Neuronal stem cell (in vitro differentiated cells): ENCODE measurements at regions not wholly inside any gene's neighbourhood (a gene's known extent, or its start where the extent isn't known, plus 50 kb on each side); places are given as distances from the start of the nearest gene placed in this dataset.
A peak's percentile ranks its signal among the peaks of the same experiment; 100 is the strongest.

ENCODE experiments used
- DNase-seq: peaks from one replicate; pipeline ENCODE4 v3.0.0-alpha.2; 2013; ENCODE audit warnings: low spot score
- H2AFZ ChIP-seq: one replicate; pipeline ENCODE4 v1.6.1; 2013; ENCODE audit warnings: mild to moderate bottlenecking, low read length, inconsistent platforms
- H2AK5ac ChIP-seq: 2 replicates; pipeline ENCODE4 v1.6.1; 2013; ENCODE audit warnings: low read depth, mild to moderate bottlenecking, inconsistent platforms, low read length, moderate library complexity, mixed read lengths
- H2BK120ac ChIP-seq: 2 replicates; pipeline ENCODE4 v1.6.1; 2013; ENCODE audit warnings: low read depth, mild to moderate bottlenecking, inconsistent platforms, low read length, moderate library complexity, mixed read lengths
- H2BK12ac ChIP-seq: one replicate; pipeline ENCODE4 v1.6.1; 2013; ENCODE audit warnings: low read length, inconsistent platforms
- H2BK15ac ChIP-seq: 2 replicates; pipeline ENCODE4 v1.6.1; 2013; ENCODE audit warnings: mild to moderate bottlenecking, low read length, inconsistent platforms, mixed read lengths
- H2BK5ac ChIP-seq: one replicate; pipeline ENCODE4 v1.6.1; 2013; ENCODE audit warnings: inconsistent platforms, mild to moderate bottlenecking, low read length, moderate library complexity
- H3K14ac ChIP-seq: one replicate; pipeline ENCODE4 v1.6.1; 2013; ENCODE audit warnings: low read length, inconsistent platforms
- H3K18ac ChIP-seq: 2 replicates; pipeline ENCODE4 v1.6.1; 2013; ENCODE audit warnings: low read length, inconsistent platforms
- H3K23ac ChIP-seq: 2 replicates; pipeline ENCODE4 v1.6.1; 2013; ENCODE audit warnings: low read depth, mild to moderate bottlenecking, mixed read lengths, low read length, inconsistent platforms; ENCODE audit not compliant: poor library complexity
- H3K27ac ChIP-seq: replicated peaks from 3 replicates; pipeline ENCODE4 v1.5.1; 2013; ENCODE audit warnings: low read length, inconsistent platforms
- H3K27me3 ChIP-seq, 3 experiments: 2 replicates each; pipeline ENCODE4 v1.6.1; 2013; ENCODE audit warnings: low read length in 3 of 3, mild to moderate bottlenecking in 2 of 3, inconsistent platforms in 1 of 3, low read depth in 1 of 3, mixed read lengths in 1 of 3, moderate library complexity in 1 of 3; ENCODE audit not compliant: control insufficient read depth in 3 of 3, insufficient read depth in 3 of 3
- H3K36me3 ChIP-seq, 2 donors: replicated peaks in 1 of 2; 2 replicates each; pipeline ENCODE4 v1.6.1; 2013; ENCODE audit warnings: low read length in 2 of 2; ENCODE audit not compliant: control insufficient read depth in 2 of 2, insufficient read depth in 2 of 2
- H3K4ac ChIP-seq: 2 replicates; pipeline ENCODE4 v1.6.1; 2013; ENCODE audit warnings: inconsistent platforms, mild to moderate bottlenecking, low read length, moderate library complexity
- H3K4me1 ChIP-seq, 2 donors: 1 replicate in 1 of 2; 2 replicates in 1 of 2; pipeline ENCODE4 v1.6.1; 2013; ENCODE audit warnings: low read length in 2 of 2, low read depth in 1 of 2; ENCODE audit not compliant: control insufficient read depth in 2 of 2, insufficient read depth in 1 of 2
- H3K4me2 ChIP-seq: one replicate; pipeline ENCODE4 v1.6.1; 2013; ENCODE audit warnings: mild to moderate bottlenecking, low read length, inconsistent platforms; ENCODE audit not compliant: insufficient read depth, poor library complexity, severe bottlenecking
- H3K4me3 ChIP-seq, 2 donors: 2 replicates each; pipeline ENCODE4 v1.5.1; 2013; ENCODE audit warnings: low read length in 2 of 2, mild to moderate bottlenecking in 2 of 2, inconsistent platforms in 1 of 2, moderate library complexity in 1 of 2
- H3K79me1 ChIP-seq: one replicate; pipeline ENCODE4 v1.6.1; 2013; ENCODE audit warnings: low read depth, mild to moderate bottlenecking, inconsistent platforms, low read length, moderate library complexity
- H3K9ac ChIP-seq: one replicate; pipeline ENCODE4 v1.6.1; 2013; ENCODE audit warnings: mild to moderate bottlenecking, low read depth, low read length, inconsistent platforms; ENCODE audit not compliant: poor library complexity
- H3K9me3 ChIP-seq, 2 donors: replicated peaks in 1 of 2; 2 replicates each; pipeline versions ENCODE3 to v1.6.1; 2013; ENCODE audit warnings: low read length in 2 of 2, mild to moderate bottlenecking in 2 of 2, inconsistent platforms in 1 of 2, low read depth in 1 of 2, mixed read lengths in 1 of 2, moderate library complexity in 1 of 2; ENCODE audit not compliant: control insufficient read depth in 2 of 2, insufficient read depth in 1 of 2
- H4K8ac ChIP-seq: one replicate; pipeline ENCODE4 v1.6.1; 2013; ENCODE audit warnings: low read depth, mild to moderate bottlenecking, inconsistent platforms, low read length, moderate library complexity
- H4K91ac ChIP-seq: one replicate; pipeline ENCODE4 v1.6.1; 2013; ENCODE audit warnings: low read length, low read depth, mild to moderate bottlenecking, inconsistent platforms; ENCODE audit not compliant: poor library complexity
- WGBS, 2 donors: extraction: QIAGEN DNeasy Blood & Tissue Kit; methylation state at CpG; one replicate each; pipeline ENCODE4 v1.1.7; 2013; ENCODE audit warnings: missing lambda C conversion rate in 2 of 2, mixed read lengths in 1 of 2; ENCODE audit not compliant: insufficient read length in 2 of 2, insufficient replicate concordance in 1 of 2; ENCODE audit errors: extremely low coverage in 2 of 2; 5-methylcytosine and 5-hydroxymethylcytosine counted together

DNA sequence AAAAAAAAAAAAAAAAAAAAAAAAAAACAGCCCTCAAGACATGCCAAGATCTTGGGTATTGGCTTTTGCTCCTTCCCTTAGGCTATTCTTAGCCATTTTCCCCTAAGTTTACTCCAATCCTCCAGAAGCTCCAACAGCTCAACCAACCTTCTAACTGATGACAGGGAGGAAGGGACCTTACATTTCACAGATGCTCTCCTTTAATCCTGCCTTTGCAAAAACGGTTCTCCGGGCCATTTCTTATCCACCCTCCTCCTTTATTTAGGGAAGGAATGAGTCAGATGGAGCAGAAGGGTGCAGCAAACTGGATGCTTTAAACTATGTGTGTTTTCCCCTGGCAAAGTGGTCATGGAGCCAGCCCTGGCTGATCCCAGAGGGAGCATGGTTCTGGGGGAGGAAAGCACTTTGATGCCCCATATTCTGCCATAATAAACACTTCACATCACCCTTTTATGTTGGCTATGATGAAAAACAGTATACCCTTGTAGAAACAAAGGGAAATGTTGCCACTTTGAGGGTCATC is 369.4 kb upstream of the DMAC1 start:
- no peaks in the 10 kb centered on the region for H3K79me1 ChIP-seq
- no peak overlapping the region for H4K8ac ChIP-seq
- H2BK12ac ChIP-seq = no peak overlapping the region
- no peak overlapping the region for H3K14ac ChIP-seq
- no peaks in the 10 kb centered on the region for H3K27me3 ChIP-seq
- H2AK5ac ChIP-seq = no peak overlapping the region
- H3K18ac ChIP-seq = no peak overlapping the region
- H2AFZ ChIP-seq = no peak overlapping the region
- H3K4ac ChIP-seq = no peak overlapping the region
- no peak for DNase-seq
- H3K9me3 ChIP-seq = no peaks in the 10 kb centered on the region
- H4K91ac ChIP-seq = no peak overlapping the region
- H2BK15ac ChIP-seq = no peak overlapping the region
- H3K27ac ChIP-seq = no peak overlapping the region
- H3K36me3 ChIP-seq = no peaks in the 10 kb centered on the region
- H3K4me1 ChIP-seq = peaks cover 1 to 7% of the 10 kb centered on the region in 2 donors
- no peak overlapping the region for H2BK120ac ChIP-seq
- H3K4me3 ChIP-seq = no peak overlapping the region
- WGBS, 2 donors = no CpG with 5 or more reads among the region's 2 CpGs
- H3K23ac ChIP-seq = no peak overlapping the region
- no peak overlapping the region for H3K9ac ChIP-seq
- no peak overlapping the region for H3K4me2 ChIP-seq
- no peak overlapping the region for H2BK5ac ChIP-seq

DNA sequence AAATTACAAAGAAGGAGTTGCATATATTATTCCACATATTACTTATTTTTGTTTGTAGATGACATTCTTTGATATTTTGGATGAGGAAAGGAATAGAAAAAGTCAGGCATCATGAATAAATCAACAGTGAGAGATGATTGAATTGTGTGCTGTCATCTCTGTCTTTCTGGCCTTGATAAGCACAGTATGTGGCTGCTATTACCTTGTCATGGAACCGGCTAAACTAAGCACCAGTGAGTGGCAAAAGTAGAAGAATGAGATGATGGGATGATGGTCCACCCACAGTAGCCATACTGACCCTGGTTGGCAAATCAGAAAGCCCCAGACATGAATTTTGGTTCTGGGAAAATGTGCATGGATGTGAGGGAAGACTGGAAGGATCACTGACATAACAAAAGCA is 361.2 kb upstream of the DMAC1 start:
- Histone ChIP-seq H3K36me3 (no peaks in the 10 kb centered on the region), H4K8ac (no peak overlapping the region), H2BK5ac (no peak overlapping the region), H3K23ac (no peak overlapping the region), H3K9ac (no peak overlapping the region), H3K14ac (no peak overlapping the region), H3K27me3 (no peaks in the 10 kb centered on the region), H3K4me2 (no peak overlapping the region), H3K4ac (no peak overlapping the region), H3K79me1 (no peaks in the 10 kb centered on the region), H3K4me1 (peaks cover 0 to 20% of the 10 kb centered on the region in 2 donors), H2AK5ac (no peak overlapping the region), H2BK120ac (no peak overlapping the region), H3K9me3 (no peaks in the 10 kb centered on the region), H2AFZ (no peak overlapping the region), H2BK15ac (no peak overlapping the region), H3K18ac (no peak overlapping the region), H3K27ac (no peak overlapping the region), H2BK12ac (no peak overlapping the region), H3K4me3 (no peak overlapping the region), H4K91ac (no peak overlapping the region)
- no peak for DNase-seq
- WGBS, 2 donors = no CpG with 5 or more reads among the region's 1 CpG

DNA sequence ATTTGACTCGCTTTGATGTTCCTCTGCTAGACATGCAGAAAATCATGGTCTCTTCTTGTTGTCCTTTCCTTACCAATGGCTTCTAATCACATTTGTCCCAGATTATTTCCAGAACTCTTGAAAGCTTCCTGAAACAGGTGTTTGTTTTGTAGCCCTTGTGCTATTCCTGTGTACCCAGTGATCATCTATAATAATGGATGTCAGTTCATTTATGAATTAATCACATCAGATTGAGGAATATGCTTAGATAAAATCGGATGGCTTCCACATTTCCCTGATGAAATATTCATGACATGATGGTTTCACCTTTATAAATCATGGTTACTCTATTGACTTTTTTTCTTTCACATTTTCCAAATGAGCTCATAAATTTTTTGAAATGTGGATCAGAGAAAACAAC is 359.0 kb upstream of the DMAC1 start:
- H3K4me2 ChIP-seq = no peak overlapping the region

DNA sequence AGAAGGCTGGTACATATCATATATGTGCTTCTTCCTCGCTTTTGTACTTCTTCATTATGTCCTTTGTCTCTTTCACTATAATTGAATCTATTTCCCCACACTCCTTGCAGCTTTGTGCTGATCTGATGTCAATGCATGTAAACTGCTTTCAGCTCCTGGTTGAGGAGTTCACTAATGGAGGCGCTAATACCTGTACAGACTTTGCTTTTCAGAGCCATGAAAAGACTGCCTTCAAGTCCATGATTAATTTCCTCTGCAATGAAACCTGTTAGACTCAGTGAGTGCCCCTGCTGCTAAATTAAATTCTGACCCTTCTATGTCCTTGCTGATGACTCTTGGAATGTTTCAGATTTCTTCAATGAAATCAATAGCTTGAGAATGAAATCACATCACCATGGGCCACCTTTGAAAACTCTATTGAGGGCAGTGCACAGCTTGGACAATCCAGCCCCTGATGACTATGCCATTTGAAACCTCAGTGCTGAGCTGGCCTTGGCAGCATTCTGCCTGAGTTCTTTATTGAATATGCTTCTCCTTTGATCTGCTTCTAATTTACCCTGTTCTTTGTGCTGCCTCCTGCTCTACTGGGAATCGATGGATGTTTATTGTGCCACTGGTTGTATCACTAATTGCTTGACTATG is 358.2 kb upstream of the DMAC1 start:
- Histone ChIP-seq H3K9ac (no peak overlapping the region), H4K8ac (no peak overlapping the region), H2AK5ac (no peak overlapping the region), H3K4me2 (no peak overlapping the region), H3K23ac (no peak overlapping the region), H3K36me3 (no peaks in the 10 kb centered on the region), H4K91ac (no peak overlapping the region), H2BK15ac (no peak overlapping the region), H2BK120ac (no peak overlapping the region), H3K9me3 (no peaks in the 10 kb centered on the region), H2BK5ac (no peak overlapping the region), H3K4me3 (no peak overlapping the region), H3K4ac (no peak overlapping the region), H2BK12ac (no peak overlapping the region), H3K27ac (no peak overlapping the region), H3K79me1 (no peaks in the 10 kb centered on the region), H2AFZ (peak overlapping the region; percentile 21), H3K14ac (no peak overlapping the region), H3K18ac (no peak overlapping the region), H3K27me3 (no peaks in the 10 kb centered on the region), H3K4me1 (peaks cover 0 to 28% of the 10 kb centered on the region in 2 donors)
- no peak for DNase-seq
- no CpG with 5 or more reads among the region's 3 CpGs for WGBS, 2 donors

More for the DNA sequence above, 359.0 kb upstream of the DMAC1 start:
- Histone ChIP-seq H3K14ac (no peak overlapping the region), H2BK15ac (no peak overlapping the region), H3K79me1 (no peaks in the 10 kb centered on the region), H4K8ac (no peak overlapping the region), H3K23ac (no peak overlapping the region), H3K9ac (no peak overlapping the region), H3K27ac (no peak overlapping the region), H3K18ac (no peak overlapping the region), H2BK5ac (no peak overlapping the region), H2AK5ac (no peak overlapping the region), H3K9me3 (no peaks in the 10 kb centered on the region), H3K36me3 (no peaks in the 10 kb centered on the region), H3K27me3 (no peaks in the 10 kb centered on the region), H3K4me1 (peaks cover 0 to 28% of the 10 kb centered on the region in 2 donors), H3K4ac (no peak overlapping the region), H3K4me3 (no peak overlapping the region), H2BK12ac (no peak overlapping the region), H4K91ac (no peak overlapping the region), H2AFZ (peak overlapping the region; percentile 21), H2BK120ac (no peak overlapping the region)
- no CpG with 5 or more reads among the region's 2 CpGs for WGBS, 2 donors
- DNase-seq = no peak
